SK-N-MC (cell line): ENCODE measurements at regions not wholly inside any gene's neighbourhood (a gene's known extent, or its start where the extent isn't known, plus 50 kb on each side); places are given as distances from the start of the nearest gene placed in this dataset.

Experiments used
- DNase-seq: peaks from one replicate; pipeline ENCODE4 v3.0.0-alpha.2; 2011; ENCODE audit warnings: low read depth, low spot score
- H3K27ac ChIP-seq: fragments of 200-600 bp; sonication (generic); 2 replicates; pipeline ENCODE4 v1.5.1; 2016; ENCODE audit warnings: mixed run types
- H3K36me3 ChIP-seq: fragments of 200-600 bp; sonication (generic); 2 replicates; pipeline ENCODE4 v1.6.1; 2017; ENCODE audit warnings: antibody characterized with exemption, low read length, mixed read lengths; ENCODE audit not compliant: insufficient read depth
- H3K4me3 ChIP-seq: fragments of 200-600 bp; sonication (generic); 2 replicates; pipeline ENCODE4 v1.5.1; 2016
- H3K9ac ChIP-seq: fragments of 200-600 bp; sonication (generic); 2 replicates; pipeline ENCODE4 v1.8.0; 2017; ENCODE audit warnings: mixed run types, mixed read lengths; ENCODE audit not compliant: insufficient read length
- H3K9me3 ChIP-seq: fragments of 200-600 bp; sonication (generic); 2 replicates; pipeline ENCODE4 v1.6.1; 2017; ENCODE audit warnings: low read depth, mild to moderate bottlenecking, antibody characterized with exemption, low read length, moderate library complexity, mixed read lengths
- EZH2 ChIP-seq: fragments of 200-600 bp; sonication (generic); IDR thresholded peaks from one replicate; pipeline ENCODE4 v1.6.1; 2017; ENCODE audit warnings: antibody characterized with exemption
- FOXP2 ChIP-seq: optimal IDR thresholded peaks from 2 replicates; pipeline ENCODE3; 2011; ENCODE audit warnings: mild to moderate bottlenecking, moderate library complexity; ENCODE audit not compliant: insufficient read depth; ENCODE audit errors: extremely low read length, control extremely low read depth
- POLR2AphosphoS5 ChIP-seq: IDR thresholded peaks from 2 replicates; pipeline ENCODE4 v1.6.1; 2012; ENCODE audit warnings: mild to moderate bottlenecking, low read depth, low read length, borderline replicate concordance

DNA sequence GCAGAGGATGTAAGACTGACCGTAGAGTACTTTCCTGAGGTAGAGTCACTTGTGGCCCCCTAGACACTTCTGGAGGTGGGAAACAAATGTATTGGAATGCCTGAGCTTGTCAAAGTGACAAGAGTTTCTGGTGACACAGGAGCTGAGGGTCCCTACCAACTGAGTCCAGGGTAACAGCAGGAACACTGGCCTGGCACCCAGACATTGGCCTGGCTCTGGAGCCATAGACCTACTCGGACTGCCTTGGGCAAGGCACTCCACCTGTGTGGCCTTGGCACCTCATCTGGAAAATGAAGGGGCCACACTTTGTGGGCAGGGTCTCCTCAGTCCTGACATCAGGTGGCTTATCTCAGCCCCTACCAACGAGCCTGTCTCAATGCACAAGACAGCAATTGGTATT is 398.2 kb upstream of the CELF4 start:
- no peak overlapping the region for H3K27ac ChIP-seq
- no peaks in the 10 kb centered on the region for H3K9me3 ChIP-seq
- no peak overlapping the region for H3K4me3 ChIP-seq
- no peaks in the 10 kb centered on the region for H3K36me3 ChIP-seq
- no peak for DNase-seq
- no peak overlapping the region for H3K9ac ChIP-seq
- TF ChIP-seq FOXP2 (no peak), EZH2 (no peak), POLR2AphosphoS5 (no peak)

GRCh38 chr18:37962316-37962966 is 396.8 kb upstream of the CELF4 start:
- Histone ChIP-seq H3K4me3 (no peak overlapping the region), H3K9ac (no peak overlapping the region), H3K36me3 (no peaks in the 10 kb centered on the region), H3K9me3 (no peaks in the 10 kb centered on the region), H3K27ac (no peak overlapping the region)
- DNase-seq = no peak
- TF ChIP-seq POLR2AphosphoS5 (no peak), EZH2 (no peak), FOXP2 (no peak)

GRCh38 chr18:37958499-37958898 is 392.9 kb upstream of the CELF4 start:
- no peak for TF ChIP-seq FOXP2
- TF ChIP-seq POLR2AphosphoS5 = no peak
- TF ChIP-seq EZH2 = no peak
- no peak overlapping the region for H3K4me3 ChIP-seq
- H3K27ac ChIP-seq = no peak overlapping the region
- no peaks in the 10 kb centered on the region for H3K36me3 ChIP-seq
- no peak overlapping the region for H3K9ac ChIP-seq
- H3K9me3 ChIP-seq = no peaks in the 10 kb centered on the region
- DNase-seq = no peak

GRCh38 chr18:37956902-37957301 is 391.3 kb upstream of the CELF4 start:
- no peaks in the 10 kb centered on the region for H3K36me3 ChIP-seq
- H3K9ac ChIP-seq = no peak overlapping the region
- no peak overlapping the region for H3K4me3 ChIP-seq
- H3K9me3 ChIP-seq = no peaks in the 10 kb centered on the region
- TF ChIP-seq POLR2AphosphoS5 (no peak), FOXP2 (no peak), EZH2 (no peak)
- no peak for DNase-seq
- no peak overlapping the region for H3K27ac ChIP-seq

GRCh38 chr18:37956020-37956419 is 390.4 kb upstream of the CELF4 start:
- TF ChIP-seq FOXP2 = no peak
- TF ChIP-seq EZH2 = no peak
- no peak for TF ChIP-seq POLR2AphosphoS5
- H3K36me3 ChIP-seq = no peaks in the 10 kb centered on the region
- no peak overlapping the region for H3K9ac ChIP-seq
- H3K27ac ChIP-seq = no peak overlapping the region
- H3K9me3 ChIP-seq = no peaks in the 10 kb centered on the region
- no peak for DNase-seq
- no peak overlapping the region for H3K4me3 ChIP-seq

GRCh38 chr18:37955201-37955600 is 389.6 kb upstream of the CELF4 start:
- DNase-seq = no peak
- Histone ChIP-seq H3K9me3 (no peaks in the 10 kb centered on the region), H3K27ac (no peak overlapping the region), H3K36me3 (no peaks in the 10 kb centered on the region), H3K9ac (no peak overlapping the region), H3K4me3 (no peak overlapping the region)
- TF ChIP-seq FOXP2 (no peak), POLR2AphosphoS5 (no peak), EZH2 (no peak)

GRCh38 chr18:37953876-37954275 is 388.3 kb upstream of the CELF4 start:
- TF ChIP-seq POLR2AphosphoS5 (no peak), FOXP2 (no peak), EZH2 (no peak)
- Histone ChIP-seq H3K27ac (no peak overlapping the region), H3K36me3 (no peaks in the 10 kb centered on the region), H3K9ac (no peak overlapping the region), H3K4me3 (no peak overlapping the region), H3K9me3 (no peaks in the 10 kb centered on the region)
- no peak for DNase-seq

DNA sequence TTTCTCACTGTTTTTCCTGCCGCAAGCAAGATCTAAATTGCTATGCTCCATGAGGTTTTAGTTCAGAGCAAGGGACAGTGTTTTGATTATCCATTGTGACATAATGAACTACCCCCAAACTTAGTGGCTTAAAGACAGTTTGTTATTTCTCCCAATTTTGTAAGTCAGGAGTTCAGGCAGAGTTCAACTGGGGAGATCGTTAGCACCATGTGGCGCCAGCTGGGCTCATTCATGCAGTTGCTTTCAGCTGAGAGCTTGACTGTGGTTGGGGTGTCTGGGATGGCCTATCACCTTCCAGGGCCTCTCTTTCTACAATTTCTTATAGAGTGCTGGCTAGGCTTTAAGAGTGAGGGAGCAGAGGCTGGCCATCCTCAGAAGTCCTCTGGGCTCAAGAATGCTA is 382.9 kb upstream of the CELF4 start:
- no peak for DNase-seq

GRCh38 chr18:37946324-37946723 is 380.7 kb upstream of the CELF4 start:
- no peak overlapping the region for H3K27ac ChIP-seq
- H3K9ac ChIP-seq = no peak overlapping the region
- TF ChIP-seq FOXP2 (no peak), EZH2 (no peak), POLR2AphosphoS5 (no peak)
- no peaks in the 10 kb centered on the region for H3K9me3 ChIP-seq
- no peak for DNase-seq
- no peak overlapping the region for H3K4me3 ChIP-seq
- H3K36me3 ChIP-seq = no peaks in the 10 kb centered on the region

More for the DNA sequence above, 382.9 kb upstream of the CELF4 start:
- Histone ChIP-seq H3K9me3 (no peaks in the 10 kb centered on the region), H3K9ac (no peak overlapping the region), H3K36me3 (no peaks in the 10 kb centered on the region), H3K27ac (no peak overlapping the region), H3K4me3 (no peak overlapping the region)
- TF ChIP-seq EZH2 (no peak), FOXP2 (no peak), POLR2AphosphoS5 (no peak)
